ENCODE measurements at regions not wholly inside any gene's neighbourhood (a gene's known extent, or its start where the extent isn't known, plus 50 kb on each side); places are given as distances from the start of the nearest gene placed in this dataset.

GRCh38 chr16:59604354-59604753 is 870.2 kb upstream of the GOT2 start:
- POLR2A ChIA-PET = no interaction called here
- Histone ChIP-seq H3K27ac (ENCODE audit: control insufficient read depth, insufficient read depth) (no peak overlapping the region), H3K36me3 (ENCODE audit: control insufficient read depth in 2 of 2, insufficient read depth in 2 of 2, low read length in 1 of 2) (no peaks in the 10 kb centered on the region), H2AFZ (ENCODE audit: control insufficient read depth, low read depth, low read length) (no peak overlapping the region), H3K4me3 (no peak overlapping the region), H3K9me3 (replicated peaks; ENCODE audit: control insufficient read depth, insufficient read depth, low read length) (no peaks in the 10 kb centered on the region), H3K27me3 (replicated peaks in 1 of 2; ENCODE audit: control insufficient read depth in 2 of 2, insufficient read depth in 2 of 2, low read length in 1 of 2) (no peaks in the 10 kb centered on the region), H3K9ac (ENCODE audit: control insufficient read depth, insufficient read depth, low read length) (no peak overlapping the region), H3K4me2 (ENCODE audit: control insufficient read depth, insufficient read depth) (no peak overlapping the region), H3K79me2 (ENCODE audit: control insufficient read depth, insufficient read depth, low read length) (no peaks in the 10 kb centered on the region), H4K20me1 (ENCODE audit: control insufficient read depth, insufficient read depth) (no peaks in the 10 kb centered on the region), H3K4me1 (ENCODE audit: control insufficient read depth, insufficient read depth, low read length) (no peaks in the 10 kb centered on the region)
- intact Hi-C loops (cut with micrococcal nuclease; ENCODE audit: unreplicated experiment) = no loop called here
- 88% methylated on average over 1 of the region's 1 CpG for WGBS (ENCODE audit: insufficient coverage, insufficient replicate concordance, low lambda C conversion rate, missing lambda C conversion rate)
- ATAC-seq (no peak), FAIRE-seq (no peak), DNase-seq (ENCODE audit: low read depth, low spot score) (no peak)
- CTCF ChIA-PET = no interaction called here
- TF ChIP-seq USF1 (IDR thresholded peaks at IDR 0.05; ENCODE audit: borderline replicate concordance, extremely low read length, insufficient read depth, low read depth, low read length) = no peak
- no peak for TF ChIP-seq JUND (IDR thresholded peaks at IDR 0.05; ENCODE audit: low read depth, low read length)
- no peak for TF ChIP-seq PAX8 (IDR thresholded peaks at IDR 0.05)
- no peak for TF ChIP-seq PKNOX1 (IDR thresholded peaks at IDR 0.05)
- TF ChIP-seq TARDBP (IDR thresholded peaks at IDR 0.05; ENCODE audit: borderline replicate concordance) = no peak
- no peak for TF ChIP-seq ZBTB33 (IDR thresholded peaks at IDR 0.05)
- no peak for TF ChIP-seq RBBP5 (conservative IDR thresholded peaks at IDR 0.05)
- no peak for TF ChIP-seq ZSCAN29 (IDR thresholded peaks at IDR 0.05)
- TF ChIP-seq ZNF217 (IDR thresholded peaks at IDR 0.05) = no peak
- TF ChIP-seq MTA2 (IDR thresholded peaks at IDR 0.05; ENCODE audit: low read depth) = no peak
- no peak for TF ChIP-seq CBX5 (IDR thresholded peaks at IDR 0.05; ENCODE audit: low read depth)
- no peak for TF ChIP-seq RAD51 (IDR thresholded peaks at IDR 0.05)
- TF ChIP-seq SIN3A (IDR thresholded peaks at IDR 0.05; ENCODE audit: low read depth, low read length) = no peak
- TF ChIP-seq IRF3 (IDR thresholded peaks at IDR 0.05) = no peak
- no peak for TF ChIP-seq SP1 (IDR thresholded peaks at IDR 0.05; ENCODE audit: low read depth, low read length)
- TF ChIP-seq IKZF2 (IDR thresholded peaks at IDR 0.05) = no peak
- TF ChIP-seq SMARCA5 (IDR thresholded peaks at IDR 0.05) = no peak
- SMC1A ChIA-PET (ENCODE audit: uncharacterized antibody, unreplicated experiment) = no interaction called here
- RAD21 ChIA-PET (ENCODE audit: unreplicated experiment) = no interaction called here
- BruUV-seq (replicated peaks) = no TSS peak
- in situ Hi-C loops (cut with MboI) = no loop called here
